OCI-LY3 (cell line): ENCODE measurements at regions not wholly inside any gene's neighbourhood (a gene's known extent, or its start where the extent isn't known, plus 50 kb on each side); places are given as distances from the start of the nearest gene placed in this dataset.
A peak's percentile ranks its signal among the peaks of the same experiment; 100 is the strongest.
"Not testable (repeated sequence)": the region's sequence is repeated elsewhere in the genome, so short reads cannot be mapped to it uniquely, and the experiment has no call there.

Source experiments
- H2AFZ ChIP-seq: fragments of 200-600, 300-600 bp; shearing (Covaris generic); 2 replicates; pipeline ENCODE4 v1.6.0; 2014; ENCODE audit warnings: antibody characterized with exemption, low read depth, low read length
- H3K27ac ChIP-seq: fragments of 200-600, 300-600 bp; sonication (generic); 2 replicates; pipeline ENCODE4 v1.5.1; 2014; ENCODE audit warnings: mild to moderate bottlenecking, low read length, moderate library complexity, mixed read lengths
- H3K27me3 ChIP-seq: fragments of 200-600, 300-600 bp; sonication (generic); 2 replicates; pipeline ENCODE4 v1.6.1; 2014; ENCODE audit warnings: low read depth, low read length, mixed read lengths
- H3K36me3 ChIP-seq: fragments of 200-600, 300-600 bp; sonication (generic); replicated peaks from 2 replicates; pipeline ENCODE3; 2014; ENCODE audit warnings: low read depth, low read length, mixed read lengths
- H3K4me1 ChIP-seq: fragments of 300-600, 200-600 bp; sonication (generic); 2 replicates; pipeline ENCODE4 v1.6.1; 2014; ENCODE audit warnings: low read length, mixed read lengths
- H3K4me2 ChIP-seq: fragments of 200-600, 300-600 bp; sonication (generic); 2 replicates; pipeline ENCODE4 v1.6.1; 2014; ENCODE audit warnings: low read length, mixed read lengths
- H3K4me3 ChIP-seq: fragments of 300-600, 200-600 bp; sonication (generic); 2 replicates; pipeline ENCODE4 v1.5.1; 2014; ENCODE audit warnings: antibody characterized with exemption, mild to moderate bottlenecking, low read length, moderate library complexity
- H3K79me2 ChIP-seq: fragments of 300-600, 200-600 bp; shearing (Covaris generic); 2 replicates; pipeline ENCODE4 v1.6.1; 2014; ENCODE audit warnings: mild to moderate bottlenecking, low read length, mixed read lengths
- H3K9ac ChIP-seq: fragments of 300-600, 200-600 bp; shearing (Covaris generic); 2 replicates; pipeline ENCODE4 v1.6.0; 2014; ENCODE audit warnings: mild to moderate bottlenecking, low read length, moderate library complexity
- H3K9me3 ChIP-seq: fragments of 200-600, 300-600 bp; shearing (Covaris generic); 2 replicates; pipeline ENCODE4 v1.6.1; 2014; ENCODE audit warnings: low read length, mixed read lengths; ENCODE audit not compliant: insufficient read depth
- H4K20me1 ChIP-seq: fragments of 200-600, 300-600 bp; sonication (generic); 2 replicates; pipeline ENCODE4 v1.6.1; 2016; ENCODE audit warnings: low read length, mixed read lengths; ENCODE audit not compliant: insufficient read depth

- H2AFZ ChIP-seq, H3K27ac ChIP-seq, H3K4me2 ChIP-seq: not testable (repeated sequence)
Measured at GRCh38 chr9:42412354-42412753, 228.9 kb downstream of the SPATA31A6 start.

GRCh38 chr9:42414865-42415264 lies 231.4 kb downstream of the SPATA31A6 start:
- H3K4me3 ChIP-seq, H3K9me3 ChIP-seq, H4K20me1 ChIP-seq: not testable (repeated sequence)

More at GRCh38 chr9:42412354-42412753, 228.9 kb downstream of the SPATA31A6 start:
- not testable (repeated sequence) for H3K36me3 ChIP-seq, H3K9ac ChIP-seq, H3K4me3 ChIP-seq, H3K4me1 ChIP-seq, H3K9me3 ChIP-seq, H3K79me2 ChIP-seq, H4K20me1 ChIP-seq, H3K27me3 ChIP-seq

GRCh38 chr9:42419652-42420051 lies 236.2 kb downstream of the SPATA31A6 start:
- H3K4me2 ChIP-seq: peak overlapping the region; percentile 27; the same call in 1 of the 2 replicates
- H2AFZ ChIP-seq: not testable (repeated sequence)

More at GRCh38 chr9:42414865-42415264, 231.4 kb downstream of the SPATA31A6 start:
- H3K79me2 ChIP-seq, H2AFZ ChIP-seq, H3K9ac ChIP-seq, H3K27ac ChIP-seq, H3K36me3 ChIP-seq, H3K27me3 ChIP-seq, H3K4me1 ChIP-seq, H3K4me2 ChIP-seq: not testable (repeated sequence)

GRCh38 chr9:42420324-42420723 lies 236.9 kb downstream of the SPATA31A6 start:
- peak overlapping the region; percentile 27 for H3K4me2 ChIP-seq
- H3K27me3 ChIP-seq, H3K9me3 ChIP-seq, H2AFZ ChIP-seq, H4K20me1 ChIP-seq, H3K79me2 ChIP-seq, H3K9ac ChIP-seq, H3K36me3 ChIP-seq: not testable (repeated sequence)
- peak overlapping the region; percentile 32 for H3K27ac ChIP-seq
- peaks cover 21% of the 10 kb centered on the region for H3K4me1 ChIP-seq
- 0 out of 2 replicates have a peak overlapping the region, but pooled peaks have one; percentile 14 for H3K4me3 ChIP-seq

More at GRCh38 chr9:42419652-42420051, 236.2 kb downstream of the SPATA31A6 start:
- not testable (repeated sequence) for H3K4me3 ChIP-seq, H3K9ac ChIP-seq, H3K79me2 ChIP-seq, H3K36me3 ChIP-seq, H3K9me3 ChIP-seq, H4K20me1 ChIP-seq, H3K27me3 ChIP-seq, H3K27ac ChIP-seq
- H3K4me1 ChIP-seq: peaks cover 21% of the 10 kb centered on the region

- H3K4me3 ChIP-seq, H2AFZ ChIP-seq, H3K9me3 ChIP-seq, H3K36me3 ChIP-seq, H3K27me3 ChIP-seq, H3K27ac ChIP-seq, H3K4me2 ChIP-seq, H3K9ac ChIP-seq, H3K79me2 ChIP-seq, H4K20me1 ChIP-seq: not testable (repeated sequence)
- H3K4me1 ChIP-seq: peaks cover 21% of the 10 kb centered on the region
Measured at GRCh38 chr9:42421630-42422029, 238.2 kb downstream of the SPATA31A6 start.

- not testable (repeated sequence) for H3K27me3 ChIP-seq, H2AFZ ChIP-seq, H3K79me2 ChIP-seq, H3K36me3 ChIP-seq, H3K9me3 ChIP-seq, H3K4me3 ChIP-seq, H4K20me1 ChIP-seq, H3K9ac ChIP-seq
- Histone ChIP-seq H3K27ac (peak overlapping the region; percentile 29; the same call in 1 of the 2 replicates), H3K4me1 (peaks cover 21% of the 10 kb centered on the region), H3K4me2 (peak overlapping the region; percentile 6)
Measured at GRCh38 chr9:42430674-42431615, 247.5 kb downstream of the SPATA31A6 start.

- H3K9me3 ChIP-seq, H4K20me1 ChIP-seq, H3K27me3 ChIP-seq, H3K4me3 ChIP-seq, H3K79me2 ChIP-seq, H3K36me3 ChIP-seq, H2AFZ ChIP-seq, H3K4me2 ChIP-seq, H3K9ac ChIP-seq: not testable (repeated sequence)
- H3K4me1 ChIP-seq: peaks cover 25% of the 10 kb centered on the region
- H3K27ac ChIP-seq: peak overlapping the region; percentile 29; the same call in 1 of the 2 replicates
Measured at GRCh38 chr9:42431616-42432010, 248.2 kb downstream of the SPATA31A6 start.

- H2AFZ ChIP-seq, H4K20me1 ChIP-seq, H3K36me3 ChIP-seq, H3K9ac ChIP-seq, H3K27me3 ChIP-seq, H3K4me2 ChIP-seq, H3K27ac ChIP-seq, H3K9me3 ChIP-seq, H3K4me3 ChIP-seq, H3K79me2 ChIP-seq: not testable (repeated sequence)
- peaks cover 30% of the 10 kb centered on the region for H3K4me1 ChIP-seq
Measured at GRCh38 chr9:42434844-42435714, 251.6 kb downstream of the SPATA31A6 start.

GRCh38 chr9:42435715-42436342 lies 252.4 kb downstream of the SPATA31A6 start:
- not testable (repeated sequence) for H4K20me1 ChIP-seq, H3K9me3 ChIP-seq, H3K4me2 ChIP-seq, H3K27me3 ChIP-seq, H2AFZ ChIP-seq, H3K9ac ChIP-seq, H3K4me3 ChIP-seq, H3K36me3 ChIP-seq, H3K27ac ChIP-seq, H3K79me2 ChIP-seq
- H3K4me1 ChIP-seq: peaks cover 26% of the 10 kb centered on the region
